ENCODE measurements at regions not wholly inside any gene's neighbourhood (a gene's known extent, or its start where the extent isn't known, plus 50 kb on each side); places are given as distances from the start of the nearest gene placed in this dataset.

DNA sequence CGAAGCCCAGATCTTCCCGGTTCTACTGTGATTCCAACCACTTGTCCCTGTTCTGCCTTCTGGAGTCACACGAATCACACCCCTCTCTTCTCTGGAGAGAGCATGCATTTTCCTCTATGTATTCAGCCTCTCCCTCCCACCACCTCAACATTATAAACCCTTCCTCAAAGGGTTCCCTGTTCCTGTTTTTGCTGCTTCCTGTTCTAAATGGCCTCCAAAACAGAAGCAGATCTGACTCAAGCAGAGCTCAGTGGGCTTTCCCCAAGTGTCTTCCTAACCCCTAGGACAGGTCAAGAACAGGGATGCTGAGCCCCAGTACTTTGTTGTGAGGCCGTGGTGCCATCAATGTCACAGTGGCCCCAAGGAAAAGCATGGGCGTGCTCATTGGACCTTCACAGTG, 75.7 kb upstream of the ARNT2 start:
- Histone ChIP-seq H3K36me3 (no peaks in the 10 kb centered on the region), H3K27ac (no peak overlapping the region), H3K9me3 (no peaks in the 10 kb centered on the region), H3K4me3 (no peak overlapping the region), H3K27me3 (no peaks in the 10 kb centered on the region), H3K4me1 (no peaks in the 10 kb centered on the region)
- DNase-seq: no peak
- WGBS, 2 donors: 76 to 88% methylated on average over 5 of the region's 5 CpGs
- TF ChIP-seq POLR2A (IDR thresholded peaks at IDR 0.05) (no peak), POLR2AphosphoS5 (IDR thresholded peaks at IDR 0.05) (no peak), EP300 (IDR thresholded peaks at IDR 0.05) (no peak)
- TF ChIP-seq, protein P1, sequence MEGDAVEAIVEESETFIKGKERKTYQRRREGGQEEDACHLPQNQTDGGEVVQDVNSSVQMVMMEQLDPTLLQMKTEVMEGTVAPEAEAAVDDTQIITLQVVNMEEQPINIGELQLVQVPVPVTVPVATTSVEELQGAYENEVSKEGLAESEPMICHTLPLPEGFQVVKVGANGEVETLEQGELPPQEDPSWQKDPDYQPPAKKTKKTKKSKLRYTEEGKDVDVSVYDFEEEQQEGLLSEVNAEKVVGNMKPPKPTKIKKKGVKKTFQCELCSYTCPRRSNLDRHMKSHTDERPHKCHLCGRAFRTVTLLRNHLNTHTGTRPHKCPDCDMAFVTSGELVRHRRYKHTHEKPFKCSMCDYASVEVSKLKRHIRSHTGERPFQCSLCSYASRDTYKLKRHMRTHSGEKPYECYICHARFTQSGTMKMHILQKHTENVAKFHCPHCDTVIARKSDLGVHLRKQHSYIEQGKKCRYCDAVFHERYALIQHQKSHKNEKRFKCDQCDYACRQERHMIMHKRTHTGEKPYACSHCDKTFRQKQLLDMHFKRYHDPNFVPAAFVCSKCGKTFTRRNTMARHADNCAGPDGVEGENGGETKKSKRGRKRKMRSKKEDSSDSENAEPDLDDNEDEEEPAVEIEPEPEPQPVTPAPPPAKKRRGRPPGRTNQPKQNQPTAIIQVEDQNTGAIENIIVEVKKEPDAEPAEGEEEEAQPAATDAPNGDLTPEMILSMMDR (IDR thresholded peaks at IDR 0.05): no peak
- intact Hi-C loops (cut with DNase I): no loop called here

DNA sequence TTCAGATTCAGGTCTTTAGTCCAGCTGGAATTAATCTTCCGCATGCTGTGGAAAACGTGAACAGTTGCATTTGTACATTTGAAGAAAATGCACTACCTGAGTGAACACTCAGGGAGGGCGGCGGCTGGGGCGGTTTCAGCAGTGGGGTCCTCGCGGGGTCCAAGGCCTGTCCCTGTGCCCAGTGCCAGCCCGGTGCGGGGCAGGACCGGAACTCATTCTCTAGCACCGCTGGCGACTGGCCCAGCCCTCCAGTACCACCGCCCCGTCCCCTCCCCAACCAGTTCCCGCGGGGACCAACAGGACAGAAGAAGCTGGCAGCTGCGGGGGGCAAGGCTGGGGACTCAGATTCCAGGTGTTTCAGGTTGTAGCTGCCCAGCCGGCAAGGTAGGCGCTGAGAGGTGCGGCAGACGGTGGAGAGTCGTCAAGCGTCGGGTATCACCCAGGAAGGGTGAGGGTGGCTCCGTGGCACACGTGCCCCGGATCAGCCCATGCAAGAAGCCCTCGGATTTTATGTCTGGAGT, 72.2 kb upstream of the ARNT2 start:
- intact Hi-C loops (cut with DNase I): no loop called here
- no peaks in the 10 kb centered on the region for H3K27me3 ChIP-seq
- no peak overlapping the region for H3K27ac ChIP-seq
- TF ChIP-seq POLR2A (IDR thresholded peaks at IDR 0.05) (no peak), EP300 (IDR thresholded peaks at IDR 0.05) (no peak), POLR2AphosphoS5 (IDR thresholded peaks at IDR 0.05) (no peak)
- TF ChIP-seq, protein P1 (IDR thresholded peaks at IDR 0.05): no peak
- DNase-seq: no peak
- no peaks in the 10 kb centered on the region for H3K9me3 ChIP-seq
- H3K4me3 ChIP-seq: no peak overlapping the region
- no peaks in the 10 kb centered on the region for H3K36me3 ChIP-seq
- no peaks in the 10 kb centered on the region for H3K4me1 ChIP-seq
- 93 to 95% methylated on average over 28 of the region's 28 CpGs for WGBS, 2 donors

DNA sequence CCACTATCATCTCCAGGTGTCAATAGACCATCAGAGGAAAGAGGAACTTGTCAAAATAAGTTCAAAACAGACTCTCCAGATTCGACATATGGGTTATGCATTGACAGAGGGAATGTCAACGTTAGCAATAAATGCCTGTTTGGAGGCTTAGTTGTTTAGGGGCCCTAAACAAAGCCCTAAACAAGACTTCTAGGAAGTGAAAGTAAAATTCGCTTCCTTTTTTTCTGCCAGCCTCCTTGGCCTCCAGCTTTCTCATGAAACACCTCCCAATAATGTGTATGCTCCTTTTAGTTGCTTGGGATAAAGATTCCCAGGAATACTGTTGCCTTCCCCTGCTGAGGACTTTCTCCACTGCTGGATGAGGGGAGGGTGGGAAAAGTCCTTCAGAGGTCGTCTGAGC, 70.9 kb upstream of the ARNT2 start:
- no peak for DNase-seq
- no peak overlapping the region for H3K4me3 ChIP-seq
- no peaks in the 10 kb centered on the region for H3K27me3 ChIP-seq
- no peaks in the 10 kb centered on the region for H3K4me1 ChIP-seq
- TF ChIP-seq POLR2AphosphoS5 (IDR thresholded peaks at IDR 0.05) (no peak), EP300 (IDR thresholded peaks at IDR 0.05) (no peak), POLR2A (IDR thresholded peaks at IDR 0.05) (no peak)
- TF ChIP-seq, protein P1 (IDR thresholded peaks at IDR 0.05): no peak
- H3K9me3 ChIP-seq: no peaks in the 10 kb centered on the region
- no peaks in the 10 kb centered on the region for H3K36me3 ChIP-seq
- 27 to 56% methylated on average over 4 of the region's 4 CpGs for WGBS, 2 donors
- intact Hi-C loops (cut with DNase I): no loop called here
- no peak overlapping the region for H3K27ac ChIP-seq

DNA sequence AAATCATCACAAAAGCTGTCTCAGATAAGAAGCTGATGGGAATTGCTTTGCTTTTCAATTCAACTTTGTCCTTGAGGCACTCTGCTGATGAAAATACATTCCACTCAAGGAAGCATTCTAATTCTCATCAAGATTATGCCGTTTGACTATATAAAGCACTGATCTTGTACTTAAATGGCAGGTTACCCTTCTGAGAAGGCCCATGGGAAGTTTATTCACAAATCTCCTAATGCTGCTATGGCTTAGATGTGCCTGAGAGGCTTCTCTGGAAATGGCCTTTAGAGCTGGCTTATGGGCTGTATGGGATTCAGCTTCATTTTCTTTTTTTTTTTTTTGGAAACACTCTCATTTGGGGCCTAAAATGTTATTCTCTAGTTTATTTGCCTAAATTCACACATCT, 69.7 kb upstream of the ARNT2 start:
- no peak for TF ChIP-seq EP300 (IDR thresholded peaks at IDR 0.05)
- no peak for TF ChIP-seq POLR2A (IDR thresholded peaks at IDR 0.05)
- TF ChIP-seq POLR2AphosphoS5 (IDR thresholded peaks at IDR 0.05): no peak
- H3K4me3 ChIP-seq: no peak overlapping the region

DNA sequence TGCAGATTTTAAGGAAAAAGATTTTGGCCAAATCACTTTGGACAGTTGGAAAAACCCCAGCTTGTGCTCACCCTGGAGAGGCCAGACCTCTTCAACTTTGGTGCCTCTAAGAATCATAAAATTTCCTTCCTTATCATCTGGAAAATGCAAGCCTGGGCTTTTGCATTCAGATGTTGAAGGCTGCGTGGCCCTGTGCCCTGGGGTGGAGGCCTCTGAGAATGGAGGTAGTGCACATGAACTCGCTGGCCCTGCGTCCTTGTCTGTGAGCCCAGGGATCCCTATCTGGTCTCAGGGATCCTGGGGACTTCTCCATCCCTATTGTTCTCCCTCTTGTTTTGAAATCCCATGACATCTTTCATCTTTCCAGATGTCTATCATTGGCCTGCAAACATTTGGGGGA, 64.6 kb upstream of the ARNT2 start:
- intact Hi-C loops (cut with DNase I): no loop called here
- no peaks in the 10 kb centered on the region for H3K9me3 ChIP-seq
- no peak for TF ChIP-seq POLR2AphosphoS5 (IDR thresholded peaks at IDR 0.05)
- no peak for TF ChIP-seq EP300 (IDR thresholded peaks at IDR 0.05)
- TF ChIP-seq, protein P1 (IDR thresholded peaks at IDR 0.05): no peak
- TF ChIP-seq POLR2A (IDR thresholded peaks at IDR 0.05): no peak
- no peak for DNase-seq
- WGBS, 2 donors: 81 to 91% methylated on average over 3 of the region's 3 CpGs
- peaks cover 0 to 4% (median 0%) of the 10 kb centered on the region in 4 donors for H3K4me1 ChIP-seq
- no peaks in the 10 kb centered on the region for H3K27me3 ChIP-seq
- no peak overlapping the region for H3K4me3 ChIP-seq
- H3K27ac ChIP-seq: no peak overlapping the region
- no peaks in the 10 kb centered on the region for H3K36me3 ChIP-seq

More for the DNA sequence above, 69.7 kb upstream of the ARNT2 start:
- no peaks in the 10 kb centered on the region for H3K4me1 ChIP-seq
- H3K9me3 ChIP-seq: no peaks in the 10 kb centered on the region
- intact Hi-C loops (cut with DNase I): no loop called here
- H3K27me3 ChIP-seq: no peaks in the 10 kb centered on the region
- 72 to 86% methylated on average over 1 of the region's 1 CpG for WGBS, 2 donors
- H3K36me3 ChIP-seq: no peaks in the 10 kb centered on the region
- DNase-seq: no peak
- H3K27ac ChIP-seq: no peak overlapping the region

All from sigmoid colon (tissue), 6 donors.